ENCODE measurements at regions not wholly inside any gene's neighbourhood (a gene's known extent, or its start where the extent isn't known, plus 50 kb on each side); places are given as distances from the start of the nearest gene placed in this dataset.

DNA sequence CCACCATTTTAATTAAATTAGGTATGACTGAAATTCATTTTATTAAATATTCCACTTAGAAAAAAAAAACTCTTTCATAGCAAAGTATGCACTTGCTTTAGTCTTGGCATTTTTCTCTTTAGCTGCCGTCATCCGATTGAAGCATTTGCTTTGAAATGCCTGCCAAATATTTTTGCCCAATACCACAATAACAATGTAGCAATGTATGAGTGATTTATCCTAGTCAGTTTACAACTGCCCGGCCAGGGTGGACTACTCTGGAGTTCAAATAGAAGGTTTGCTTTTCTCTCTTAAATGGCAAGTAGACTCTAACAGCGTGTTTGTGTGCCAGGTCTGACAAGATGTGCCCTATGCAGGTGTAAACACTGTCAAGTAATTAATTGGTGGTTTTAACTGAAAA is 675.3 kb upstream of the SGCG start:
- TF ChIP-seq, protein P1, sequence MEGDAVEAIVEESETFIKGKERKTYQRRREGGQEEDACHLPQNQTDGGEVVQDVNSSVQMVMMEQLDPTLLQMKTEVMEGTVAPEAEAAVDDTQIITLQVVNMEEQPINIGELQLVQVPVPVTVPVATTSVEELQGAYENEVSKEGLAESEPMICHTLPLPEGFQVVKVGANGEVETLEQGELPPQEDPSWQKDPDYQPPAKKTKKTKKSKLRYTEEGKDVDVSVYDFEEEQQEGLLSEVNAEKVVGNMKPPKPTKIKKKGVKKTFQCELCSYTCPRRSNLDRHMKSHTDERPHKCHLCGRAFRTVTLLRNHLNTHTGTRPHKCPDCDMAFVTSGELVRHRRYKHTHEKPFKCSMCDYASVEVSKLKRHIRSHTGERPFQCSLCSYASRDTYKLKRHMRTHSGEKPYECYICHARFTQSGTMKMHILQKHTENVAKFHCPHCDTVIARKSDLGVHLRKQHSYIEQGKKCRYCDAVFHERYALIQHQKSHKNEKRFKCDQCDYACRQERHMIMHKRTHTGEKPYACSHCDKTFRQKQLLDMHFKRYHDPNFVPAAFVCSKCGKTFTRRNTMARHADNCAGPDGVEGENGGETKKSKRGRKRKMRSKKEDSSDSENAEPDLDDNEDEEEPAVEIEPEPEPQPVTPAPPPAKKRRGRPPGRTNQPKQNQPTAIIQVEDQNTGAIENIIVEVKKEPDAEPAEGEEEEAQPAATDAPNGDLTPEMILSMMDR (IDR thresholded peaks at IDR 0.05; ENCODE audit: low read length) = no peak
- no peak for TF ChIP-seq EZH2 (IDR thresholded peaks at IDR 0.05; ENCODE audit: borderline replicate concordance, low read length)
